ENCODE measurements at regions not wholly inside any gene's neighbourhood (a gene's known extent, or its start where the extent isn't known, plus 50 kb on each side); places are given as distances from the start of the nearest gene placed in this dataset.

- DNase-seq (ENCODE audit: low read depth): no peak
Measured at GRCh38 chr10:10310498-10310897, 707.2 kb upstream of the CELF2 start.

GRCh38 chr10:10311966-10312365, 705.7 kb upstream of the CELF2 start:
- no peak for DNase-seq (ENCODE audit: low read depth)

- no peak for DNase-seq (ENCODE audit: low read depth)
Measured at GRCh38 chr10:10313149-10313835, 704.4 kb upstream of the CELF2 start.

- no peak for DNase-seq (ENCODE audit: low read depth)
Measured at GRCh38 chr10:10314626-10315025, 703.0 kb upstream of the CELF2 start.

GRCh38 chr10:10315989-10316388, 701.7 kb upstream of the CELF2 start:
- no peak for DNase-seq (ENCODE audit: low read depth)

- DNase-seq (ENCODE audit: low read depth): no peak
Measured at GRCh38 chr10:10317151-10317550, 700.5 kb upstream of the CELF2 start.

- no peak for DNase-seq (ENCODE audit: low read depth)
Measured at GRCh38 chr10:10318856-10319255, 698.8 kb upstream of the CELF2 start.

GRCh38 chr10:10320956-10321355, 696.7 kb upstream of the CELF2 start:
- peak; percentile 6 for DNase-seq (ENCODE audit: low read depth)

- DNase-seq (ENCODE audit: low read depth): no peak
Measured at GRCh38 chr10:10326116-10326515, 691.6 kb upstream of the CELF2 start.

- DNase-seq (ENCODE audit: low read depth): no peak
Measured at GRCh38 chr10:10327934-10328333, 689.7 kb upstream of the CELF2 start.

GRCh38 chr10:10330418-10330817, 687.3 kb upstream of the CELF2 start:
- DNase-seq (ENCODE audit: low read depth): no peak

- no peak for DNase-seq (ENCODE audit: low read depth)
Measured at GRCh38 chr10:10332786-10333185, 684.9 kb upstream of the CELF2 start.

GRCh38 chr10:10333622-10334021, 684.0 kb upstream of the CELF2 start:
- DNase-seq (ENCODE audit: low read depth): no peak

- no peak for DNase-seq (ENCODE audit: low read depth)
Measured at GRCh38 chr10:10338339-10338738, 679.3 kb upstream of the CELF2 start.

GRCh38 chr10:10346390-10347150, 671.1 kb upstream of the CELF2 start:
- no peak for DNase-seq (ENCODE audit: low read depth)

- DNase-seq (ENCODE audit: low read depth): no peak
Measured at GRCh38 chr10:10350050-10350449, 667.6 kb upstream of the CELF2 start.

- no peak for DNase-seq (ENCODE audit: low read depth)
Measured at GRCh38 chr10:10351451-10351850, 666.2 kb upstream of the CELF2 start.

GRCh38 chr10:10353326-10353868, 664.3 kb upstream of the CELF2 start:
- no peak for DNase-seq (ENCODE audit: low read depth)

GRCh38 chr10:10359263-10359662, 658.4 kb upstream of the CELF2 start:
- DNase-seq (ENCODE audit: low read depth): no peak

- DNase-seq (ENCODE audit: low read depth): no peak
Measured at GRCh38 chr10:10361301-10361885, 656.3 kb upstream of the CELF2 start.

GRCh38 chr10:10362800-10363199, 654.9 kb upstream of the CELF2 start:
- no peak for DNase-seq (ENCODE audit: low read depth)

- no peak for DNase-seq (ENCODE audit: low read depth)
Measured at GRCh38 chr10:10363217-10363616, 654.5 kb upstream of the CELF2 start.

- DNase-seq (ENCODE audit: low read depth): no peak
Measured at GRCh38 chr10:10364902-10365301, 652.8 kb upstream of the CELF2 start.
